CMK (cell line): ENCODE measurements at regions not wholly inside any gene's neighbourhood (a gene's known extent, or its start where the extent isn't known, plus 50 kb on each side); places are given as distances from the start of the nearest gene placed in this dataset.

Experiments
- DNase-seq: peaks from one replicate; pipeline ENCODE4 v3.0.0-alpha.2; 2010; ENCODE audit warnings: low read depth

- peak; percentile 20 for DNase-seq
Measured at GRCh38 chr11:97964332-97965004, 1056.3 kb upstream of the CNTN5 start.

GRCh38 chr11:97965849-97966646 is 1054.7 kb upstream of the CNTN5 start:
- DNase-seq: no peak

GRCh38 chr11:97966901-97967300 is 1053.8 kb upstream of the CNTN5 start:
- no peak for DNase-seq

GRCh38 chr11:97968071-97968470 is 1052.7 kb upstream of the CNTN5 start:
- no peak for DNase-seq

- DNase-seq: no peak
Measured at GRCh38 chr11:97972731-97973130, 1048.0 kb upstream of the CNTN5 start.

GRCh38 chr11:97973352-97973857 is 1047.3 kb upstream of the CNTN5 start:
- no peak for DNase-seq

GRCh38 chr11:97974798-97975498 is 1045.8 kb upstream of the CNTN5 start:
- no peak for DNase-seq

GRCh38 chr11:97977726-97978125 is 1043.0 kb upstream of the CNTN5 start:
- DNase-seq: no peak

GRCh38 chr11:97979741-97980140 is 1041.0 kb upstream of the CNTN5 start:
- DNase-seq: no peak

GRCh38 chr11:97982512-97982911 is 1038.2 kb upstream of the CNTN5 start:
- no peak for DNase-seq

GRCh38 chr11:97989121-97989520 is 1031.6 kb upstream of the CNTN5 start:
- no peak for DNase-seq

GRCh38 chr11:97990162-97990920 is 1030.4 kb upstream of the CNTN5 start:
- no peak for DNase-seq

- DNase-seq: no peak
Measured at GRCh38 chr11:97993562-97993961, 1027.2 kb upstream of the CNTN5 start.

- no peak for DNase-seq
Measured at GRCh38 chr11:97995874-97996273, 1024.9 kb upstream of the CNTN5 start.

GRCh38 chr11:97996762-97997161 is 1024.0 kb upstream of the CNTN5 start:
- no peak for DNase-seq

GRCh38 chr11:98003606-98004371 is 1017.0 kb upstream of the CNTN5 start:
- no peak for DNase-seq

- no peak for DNase-seq
Measured at GRCh38 chr11:98007072-98007471, 1013.7 kb upstream of the CNTN5 start.

GRCh38 chr11:98027652-98028051 is 993.1 kb upstream of the CNTN5 start:
- no peak for DNase-seq

- DNase-seq: no peak
Measured at GRCh38 chr11:98029832-98030231, 990.9 kb upstream of the CNTN5 start.

GRCh38 chr11:98036810-98037209 is 983.9 kb upstream of the CNTN5 start:
- no peak for DNase-seq
